Liver (tissue), 8 donors: ENCODE measurements at regions not wholly inside any gene's neighbourhood (a gene's known extent, or its start where the extent isn't known, plus 50 kb on each side); places are given as distances from the start of the nearest gene placed in this dataset.

Experiments
- DNase-seq: peaks from one replicate; pipeline ENCODE4 v3.0.0-alpha.2; 2017; ENCODE audit warnings: low spot score
- H3K27ac ChIP-seq, 2 donors: one replicate each; pipeline ENCODE4 v1.7.0; 2013; ENCODE audit warnings: inconsistent platforms in 2 of 2, low read length in 2 of 2, control low read depth in 1 of 2, low read depth in 1 of 2, mild to moderate bottlenecking in 1 of 2
- H3K27me3 ChIP-seq, 4 donors: one replicate each; pipeline versions ENCODE4 v1.6.1 to v1.7.0; 2013; ENCODE audit warnings: low read length in 3 of 4, inconsistent platforms in 1 of 4, mild to moderate bottlenecking in 1 of 4, moderate library complexity in 1 of 4; ENCODE audit not compliant: control insufficient read depth in 4 of 4, insufficient read depth in 4 of 4
- H3K36me3 ChIP-seq, 4 donors: one replicate each; pipeline versions ENCODE4 v1.6.1 to v1.7.0; 2013; ENCODE audit warnings: low read length in 3 of 4, mild to moderate bottlenecking in 3 of 4, low read depth in 1 of 4, moderate library complexity in 1 of 4; ENCODE audit not compliant: control insufficient read depth in 4 of 4, insufficient read depth in 3 of 4
- H3K4me1 ChIP-seq, 4 donors: one replicate each; pipeline versions ENCODE4 v1.6.1 to v1.7.0; 2013; ENCODE audit warnings: low read length in 3 of 4, mild to moderate bottlenecking in 3 of 4, moderate library complexity in 1 of 4; ENCODE audit not compliant: control insufficient read depth in 4 of 4, insufficient read depth in 4 of 4
- H3K4me3 ChIP-seq, 3 donors: one replicate each; pipeline versions ENCODE4 v1.6.1 to v1.7.0; 2013; ENCODE audit warnings: low read length in 3 of 3, control low read depth in 1 of 3, low read depth in 1 of 3, mild to moderate bottlenecking in 1 of 3
- H3K9ac ChIP-seq, 2 donors: one replicate each; pipeline ENCODE4 v1.7.0; 2013; ENCODE audit warnings: low read length in 2 of 2, mild to moderate bottlenecking in 2 of 2, moderate library complexity in 2 of 2, control low read depth in 1 of 2, low read depth in 1 of 2
- H3K9me3 ChIP-seq, 4 donors: one replicate each; pipeline versions ENCODE4 v1.6.1 to v1.7.0; 2013; ENCODE audit warnings: low read length in 3 of 4; ENCODE audit not compliant: control insufficient read depth in 4 of 4
- ATF3 ChIP-seq: IDR thresholded peaks from 2 replicates; pipeline ENCODE4 v1.6.1; 2016; ENCODE audit warnings: antibody characterized with exemption
- FOXA1 ChIP-seq: IDR thresholded peaks from 2 replicates; pipeline ENCODE4 v1.6.1; 2016; ENCODE audit warnings: antibody characterized with exemption
- GABPA ChIP-seq, 2 donors: IDR thresholded peaks in 1 of 2; conservative IDR thresholded peaks in 1 of 2; 2 replicates each; pipeline ENCODE4 v1.6.1; 2016; ENCODE audit warnings: antibody characterized with exemption in 2 of 2, mild to moderate bottlenecking in 1 of 2, moderate library complexity in 1 of 2
- HNF4A ChIP-seq, 2 donors: conservative IDR thresholded peaks; 2 replicates each; pipeline ENCODE4 v1.6.1; 2016; ENCODE audit warnings: antibody characterized with exemption in 2 of 2, mild to moderate bottlenecking in 2 of 2
- HNF4G ChIP-seq: IDR thresholded peaks from 2 replicates; pipeline ENCODE4 v1.6.1; 2016; ENCODE audit warnings: antibody characterized with exemption
- JUND ChIP-seq, 2 donors: IDR thresholded peaks; 2 replicates each; pipeline ENCODE4 v1.6.1; 2016; ENCODE audit warnings: antibody characterized with exemption in 2 of 2
- MAX ChIP-seq: IDR thresholded peaks from 2 replicates; pipeline ENCODE4 v1.6.1; 2016; ENCODE audit warnings: antibody characterized with exemption
- NR2F2 ChIP-seq: IDR thresholded peaks from 2 replicates; pipeline ENCODE4 v1.6.1; 2016; ENCODE audit warnings: antibody characterized with exemption
- RAD21 ChIP-seq, 2 donors: IDR thresholded peaks; 2 replicates each; pipeline ENCODE4 v1.6.1; 2016; ENCODE audit warnings: antibody characterized with exemption in 2 of 2, mild to moderate bottlenecking in 2 of 2
- RXRA ChIP-seq, 2 donors: IDR thresholded peaks; 2 replicates each; pipeline ENCODE4 v1.6.1; 2017 to 2018; ENCODE audit warnings: antibody characterized with exemption in 2 of 2, mild to moderate bottlenecking in 1 of 2
- SP1 ChIP-seq: IDR thresholded peaks from 2 replicates; pipeline ENCODE4 v1.6.1; 2018; ENCODE audit warnings: antibody characterized with exemption, mild to moderate bottlenecking
- TAF1 ChIP-seq: conservative IDR thresholded peaks from 2 replicates; pipeline ENCODE4 v1.6.1; 2016; ENCODE audit warnings: antibody characterized with exemption, mild to moderate bottlenecking
- YY1 ChIP-seq: IDR thresholded peaks from 2 replicates; pipeline ENCODE4 v1.6.1; 2016; ENCODE audit warnings: antibody characterized with exemption, mild to moderate bottlenecking
- ZBTB33 ChIP-seq: IDR thresholded peaks from 2 replicates; pipeline ENCODE4 v1.6.1; 2016; ENCODE audit warnings: antibody characterized with exemption
- WGBS: extraction: QIAGEN DNeasy Blood & Tissue Kit; methylation state at CpG from one replicate; pipeline ENCODE4 v1.1.7; 2013; 5-methylcytosine and 5-hydroxymethylcytosine counted together
- TF ChIP-seq, protein P1 (sequence below): fragments of 150-350 bp; IDR thresholded peaks from 2 replicates; pipeline ENCODE4 v1.5.1; 2017; ENCODE audit warnings: improper control_type of control experiment, low read depth, low read length; ENCODE audit not compliant: missing input control
- donor health status: healthy.
- donor health status: healthy.
- donor health status: healthy.
- donor health status: healthy.
- donor health status: healthy.

GRCh38 chr13:53121919-53122318 is 93.3 kb downstream of the OLFM4 start:
- H3K36me3 ChIP-seq, result no peaks in the 10 kb centered on the region
- no peak overlapping the region for H3K9ac ChIP-seq
- TF ChIP-seq FOXA1, result no peak
- TF ChIP-seq JUND (IDR thresholded peaks at IDR 0.05), result no peak
- no peak for TF ChIP-seq GABPA (IDR thresholded peaks at IDR 0.05 in 1 of 2, conservative IDR thresholded peaks at IDR 0.05 in 1 of 2)
- TF ChIP-seq NR2F2, result no peak
- TF ChIP-seq HNF4G, result no peak
- TF ChIP-seq ATF3, result no peak
- TF ChIP-seq SP1, result no peak
- TF ChIP-seq RXRA (IDR thresholded peaks at IDR 0.05), result no peak
- TF ChIP-seq, protein P1, sequence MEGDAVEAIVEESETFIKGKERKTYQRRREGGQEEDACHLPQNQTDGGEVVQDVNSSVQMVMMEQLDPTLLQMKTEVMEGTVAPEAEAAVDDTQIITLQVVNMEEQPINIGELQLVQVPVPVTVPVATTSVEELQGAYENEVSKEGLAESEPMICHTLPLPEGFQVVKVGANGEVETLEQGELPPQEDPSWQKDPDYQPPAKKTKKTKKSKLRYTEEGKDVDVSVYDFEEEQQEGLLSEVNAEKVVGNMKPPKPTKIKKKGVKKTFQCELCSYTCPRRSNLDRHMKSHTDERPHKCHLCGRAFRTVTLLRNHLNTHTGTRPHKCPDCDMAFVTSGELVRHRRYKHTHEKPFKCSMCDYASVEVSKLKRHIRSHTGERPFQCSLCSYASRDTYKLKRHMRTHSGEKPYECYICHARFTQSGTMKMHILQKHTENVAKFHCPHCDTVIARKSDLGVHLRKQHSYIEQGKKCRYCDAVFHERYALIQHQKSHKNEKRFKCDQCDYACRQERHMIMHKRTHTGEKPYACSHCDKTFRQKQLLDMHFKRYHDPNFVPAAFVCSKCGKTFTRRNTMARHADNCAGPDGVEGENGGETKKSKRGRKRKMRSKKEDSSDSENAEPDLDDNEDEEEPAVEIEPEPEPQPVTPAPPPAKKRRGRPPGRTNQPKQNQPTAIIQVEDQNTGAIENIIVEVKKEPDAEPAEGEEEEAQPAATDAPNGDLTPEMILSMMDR, result no peak
- no peak for TF ChIP-seq YY1
- no peak for TF ChIP-seq RAD21 (IDR thresholded peaks at IDR 0.05)
- no peak for TF ChIP-seq HNF4A (conservative IDR thresholded peaks at IDR 0.05)
- no peak for TF ChIP-seq TAF1
- DNase-seq, result no peak
- H3K4me3 ChIP-seq, result no peak overlapping the region
- H3K27me3 ChIP-seq, result no peaks in the 10 kb centered on the region
- H3K27ac ChIP-seq, result no peak overlapping the region
- no peaks in the 10 kb centered on the region for H3K4me1 ChIP-seq
- no peaks in the 10 kb centered on the region for H3K9me3 ChIP-seq
- WGBS, result 33% methylated on average over 2 of the region's 2 CpGs

DNA sequence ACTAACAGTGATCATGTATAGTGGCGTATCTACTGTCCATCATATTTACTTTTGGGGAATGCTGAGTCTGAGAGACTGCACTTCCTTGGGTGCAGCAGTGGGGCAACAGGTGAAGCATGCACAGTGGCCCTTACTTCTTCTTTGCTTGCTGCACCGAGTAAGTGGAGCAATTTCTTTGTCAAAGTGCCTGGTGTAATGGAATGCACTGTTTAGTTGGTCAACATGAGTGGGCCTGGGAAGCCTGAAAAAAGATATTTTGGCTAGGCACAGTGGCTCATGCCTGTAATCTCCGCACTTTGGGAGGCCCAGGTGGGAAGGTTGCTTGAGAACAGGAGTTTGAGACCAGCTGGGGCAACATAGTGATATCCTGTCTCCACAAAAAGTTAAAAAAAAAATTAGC is 94.9 kb downstream of the OLFM4 start:
- no peak overlapping the region for H3K9ac ChIP-seq
- TF ChIP-seq ATF3 (no peak), FOXA1 (no peak), HNF4A (conservative IDR thresholded peaks at IDR 0.05) (no peak), SP1 (no peak), GABPA (IDR thresholded peaks at IDR 0.05 in 1 of 2, conservative IDR thresholded peaks at IDR 0.05 in 1 of 2) (no peak), ZBTB33 (no peak), MAX (no peak), RXRA (IDR thresholded peaks at IDR 0.05) (no peak), TAF1 (no peak), HNF4G (no peak), YY1 (no peak)
- TF ChIP-seq, protein P1, result no peak
- no peak for DNase-seq
- H3K36me3 ChIP-seq, result no peaks in the 10 kb centered on the region
- no peak overlapping the region for H3K4me3 ChIP-seq
- 63% methylated on average over 3 of the region's 3 CpGs for WGBS
- no peaks in the 10 kb centered on the region for H3K27me3 ChIP-seq
- no peaks in the 10 kb centered on the region for H3K4me1 ChIP-seq
- no peaks in the 10 kb centered on the region for H3K9me3 ChIP-seq
- H3K27ac ChIP-seq, result no peak overlapping the region
